ENCODE measurements at regions not wholly inside any gene's neighbourhood (a gene's known extent, or its start where the extent isn't known, plus 50 kb on each side); places are given as distances from the start of the nearest gene placed in this dataset.

DNA sequence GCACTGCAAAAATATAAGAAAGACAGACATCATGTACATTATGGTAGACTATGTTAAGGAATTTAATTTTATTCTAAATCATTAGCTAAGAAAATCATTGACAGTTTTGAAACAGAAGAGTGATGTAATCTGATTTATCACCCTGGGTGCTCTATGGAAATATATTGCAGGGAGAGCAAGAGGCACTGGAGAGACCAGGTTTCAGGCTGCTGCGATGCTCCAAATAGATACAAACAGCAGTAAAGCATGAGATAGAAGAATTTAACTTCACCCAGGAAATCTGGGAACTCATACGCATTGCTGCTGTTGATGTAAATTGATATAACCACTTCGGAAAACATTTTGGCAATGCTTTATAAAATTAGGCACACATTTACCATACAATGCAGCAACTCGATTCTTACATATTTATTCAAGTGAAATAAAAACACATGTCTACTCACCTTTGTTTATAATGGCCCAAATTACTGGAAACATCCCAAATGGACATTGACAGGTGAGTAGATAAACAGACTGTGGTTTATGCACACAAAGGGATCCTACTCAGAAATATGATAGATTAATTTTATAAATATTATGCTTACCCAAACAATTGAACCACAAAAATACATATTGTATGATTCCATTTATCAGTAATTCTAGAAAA lies 535.1 kb upstream of the CHORDC1 start:
- TF ChIP-seq POLR2A (IDR thresholded peaks at IDR 0.05) (no peak), EP300 (IDR thresholded peaks at IDR 0.05) (no peak)
- TF ChIP-seq, protein P1, sequence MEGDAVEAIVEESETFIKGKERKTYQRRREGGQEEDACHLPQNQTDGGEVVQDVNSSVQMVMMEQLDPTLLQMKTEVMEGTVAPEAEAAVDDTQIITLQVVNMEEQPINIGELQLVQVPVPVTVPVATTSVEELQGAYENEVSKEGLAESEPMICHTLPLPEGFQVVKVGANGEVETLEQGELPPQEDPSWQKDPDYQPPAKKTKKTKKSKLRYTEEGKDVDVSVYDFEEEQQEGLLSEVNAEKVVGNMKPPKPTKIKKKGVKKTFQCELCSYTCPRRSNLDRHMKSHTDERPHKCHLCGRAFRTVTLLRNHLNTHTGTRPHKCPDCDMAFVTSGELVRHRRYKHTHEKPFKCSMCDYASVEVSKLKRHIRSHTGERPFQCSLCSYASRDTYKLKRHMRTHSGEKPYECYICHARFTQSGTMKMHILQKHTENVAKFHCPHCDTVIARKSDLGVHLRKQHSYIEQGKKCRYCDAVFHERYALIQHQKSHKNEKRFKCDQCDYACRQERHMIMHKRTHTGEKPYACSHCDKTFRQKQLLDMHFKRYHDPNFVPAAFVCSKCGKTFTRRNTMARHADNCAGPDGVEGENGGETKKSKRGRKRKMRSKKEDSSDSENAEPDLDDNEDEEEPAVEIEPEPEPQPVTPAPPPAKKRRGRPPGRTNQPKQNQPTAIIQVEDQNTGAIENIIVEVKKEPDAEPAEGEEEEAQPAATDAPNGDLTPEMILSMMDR (IDR thresholded peaks at IDR 0.05) = no peak

DNA sequence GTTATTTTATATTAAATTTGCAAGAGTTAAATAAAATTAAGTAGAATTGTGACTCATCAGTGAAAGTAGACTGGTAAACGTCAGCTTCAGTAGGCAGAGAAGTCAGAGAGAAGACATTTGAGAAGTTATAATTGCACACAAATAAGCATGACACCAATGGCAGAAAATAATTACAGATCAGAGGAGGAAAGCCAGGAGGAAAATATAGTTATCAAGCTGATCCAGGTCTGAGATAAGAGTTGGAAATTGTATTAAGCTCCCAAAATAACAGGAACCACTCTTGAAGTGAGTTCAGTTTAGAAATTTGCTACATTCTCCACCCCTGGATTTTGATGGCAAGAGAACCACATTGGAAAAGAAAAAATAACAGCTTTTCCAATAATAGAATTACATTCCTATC lies 533.8 kb upstream of the CHORDC1 start:
- no peak for DNase-seq
- Histone ChIP-seq H3K9me3 (no peaks in the 10 kb centered on the region), H3K36me3 (no peaks in the 10 kb centered on the region), H3K4me1 (ENCODE audit: insufficient read depth) (no peaks in the 10 kb centered on the region), H3K4me3 (no peak overlapping the region), H3K27ac (no peak overlapping the region), H3K27me3 (no peaks in the 10 kb centered on the region)
- intact Hi-C loops (cut with DNase I) = no loop called here
- 29 to 41% (median 36%) methylated on average over 1 of the region's 1 CpG for WGBS, 3 donors
- TF ChIP-seq, protein P1 (IDR thresholded peaks at IDR 0.05) = no peak
- TF ChIP-seq POLR2A (IDR thresholded peaks at IDR 0.05) (no peak), EP300 (IDR thresholded peaks at IDR 0.05) (no peak)

More for the DNA sequence above, 535.1 kb upstream of the CHORDC1 start:
- Histone ChIP-seq H3K4me3 (no peak overlapping the region), H3K4me1 (ENCODE audit: insufficient read depth) (no peaks in the 10 kb centered on the region), H3K36me3 (no peaks in the 10 kb centered on the region), H3K27me3 (no peaks in the 10 kb centered on the region), H3K27ac (no peak overlapping the region), H3K9me3 (no peaks in the 10 kb centered on the region)
- WGBS, 3 donors = 73 to 81% (median 77%) methylated on average over 4 of the region's 4 CpGs
- DNase-seq = no peak
- intact Hi-C loops (cut with DNase I) = no loop called here

GRCh38 chr11:90753546-90753945 lies 530.7 kb upstream of the CHORDC1 start:
- no peak overlapping the region for H3K4me3 ChIP-seq
- no peaks in the 10 kb centered on the region for H3K36me3 ChIP-seq
- DNase-seq = no peak
- intact Hi-C loops (cut with DNase I) = no loop called here
- H3K27ac ChIP-seq = no peak overlapping the region
- no peak for TF ChIP-seq POLR2A (IDR thresholded peaks at IDR 0.05)
- H3K27me3 ChIP-seq = no peaks in the 10 kb centered on the region
- 86 to 90% (median 87%) methylated on average over 1 of the region's 1 CpG for WGBS, 3 donors
- H3K4me1 ChIP-seq (ENCODE audit: insufficient read depth) = no peaks in the 10 kb centered on the region
- no peaks in the 10 kb centered on the region for H3K9me3 ChIP-seq

GRCh38 chr11:90747057-90747456 lies 524.2 kb upstream of the CHORDC1 start:
- H3K4me1 ChIP-seq (ENCODE audit: insufficient read depth) = no peaks in the 10 kb centered on the region
- H3K27me3 ChIP-seq = no peaks in the 10 kb centered on the region
- no peak for DNase-seq
- no peaks in the 10 kb centered on the region for H3K36me3 ChIP-seq
- no peaks in the 10 kb centered on the region for H3K9me3 ChIP-seq
- H3K4me3 ChIP-seq = no peak overlapping the region
- intact Hi-C loops (cut with DNase I) = no loop called here
- TF ChIP-seq, protein P1 (IDR thresholded peaks at IDR 0.05) = no peak
- WGBS, 3 donors = 45 to 65% (median 49%) methylated on average over 2 of the region's 2 CpGs
- H3K27ac ChIP-seq = no peak overlapping the region

GRCh38 chr11:90744169-90744568 lies 521.3 kb upstream of the CHORDC1 start:
- no peak for DNase-seq
- Histone ChIP-seq H3K27me3 (no peaks in the 10 kb centered on the region), H3K36me3 (no peaks in the 10 kb centered on the region), H3K4me3 (no peak overlapping the region), H3K27ac (no peak overlapping the region), H3K9me3 (no peaks in the 10 kb centered on the region), H3K4me1 (ENCODE audit: insufficient read depth) (no peaks in the 10 kb centered on the region)
- no peak for TF ChIP-seq POLR2A (IDR thresholded peaks at IDR 0.05)
- TF ChIP-seq, protein P1 (IDR thresholded peaks at IDR 0.05) = no peak
- TF ChIP-seq EP300 (IDR thresholded peaks at IDR 0.05) = no peak
- WGBS, 3 donors = 0 to 65% (median 0%) methylated on average over 1 of the region's 1 CpG
- intact Hi-C loops (cut with DNase I) = no loop called here

Data from ovary (tissue), 7 donors.